Peyer's patch (tissue), 4 donors: ENCODE measurements at regions not wholly inside any gene's neighbourhood (a gene's known extent, or its start where the extent isn't known, plus 50 kb on each side); places are given as distances from the start of the nearest gene placed in this dataset.

Source experiments
- POLR2A ChIP-seq, 2 donors: fragments of 450-650 bp; IDR thresholded peaks; one replicate each; pipeline ENCODE4 v1.5.1; 2017; ENCODE audit warnings: antibody characterized with exemption in 2 of 2, mild to moderate bottlenecking in 2 of 2, moderate library complexity in 2 of 2
- TF ChIP-seq, protein P1 (sequence below), 6 experiments: fragments of 450-650 bp in 4 of 6; fragments of 200-600 bp in 2 of 6; sonication (generic) in 1 of 6; IDR thresholded peaks; one replicate each; pipeline ENCODE4 v1.5.1; 2017 to 2019; ENCODE audit warnings: antibody characterized with exemption in 6 of 6, mild to moderate bottlenecking in 3 of 6, moderate library complexity in 1 of 6

DNA sequence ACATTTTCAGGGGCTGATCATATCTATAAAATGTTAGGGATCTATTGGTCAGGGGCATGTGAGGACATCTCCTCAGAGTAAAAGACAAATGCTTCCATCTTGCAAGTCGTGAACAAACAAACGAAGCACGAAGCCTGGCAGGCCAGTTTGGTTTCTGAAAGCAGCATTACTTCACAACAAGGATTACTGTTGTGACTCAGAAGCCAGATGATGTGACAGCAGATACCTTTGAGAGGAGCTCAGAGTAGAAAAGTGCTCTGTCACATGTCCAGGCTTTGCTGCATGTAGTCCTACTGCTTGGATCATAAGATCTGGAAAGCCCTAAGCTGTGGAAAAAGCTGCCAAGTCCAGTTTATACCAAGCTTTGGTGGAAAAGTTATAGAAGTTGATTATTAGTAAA lies 1827.2 kb downstream of the ARAP2 start:
- TF ChIP-seq, protein P1, sequence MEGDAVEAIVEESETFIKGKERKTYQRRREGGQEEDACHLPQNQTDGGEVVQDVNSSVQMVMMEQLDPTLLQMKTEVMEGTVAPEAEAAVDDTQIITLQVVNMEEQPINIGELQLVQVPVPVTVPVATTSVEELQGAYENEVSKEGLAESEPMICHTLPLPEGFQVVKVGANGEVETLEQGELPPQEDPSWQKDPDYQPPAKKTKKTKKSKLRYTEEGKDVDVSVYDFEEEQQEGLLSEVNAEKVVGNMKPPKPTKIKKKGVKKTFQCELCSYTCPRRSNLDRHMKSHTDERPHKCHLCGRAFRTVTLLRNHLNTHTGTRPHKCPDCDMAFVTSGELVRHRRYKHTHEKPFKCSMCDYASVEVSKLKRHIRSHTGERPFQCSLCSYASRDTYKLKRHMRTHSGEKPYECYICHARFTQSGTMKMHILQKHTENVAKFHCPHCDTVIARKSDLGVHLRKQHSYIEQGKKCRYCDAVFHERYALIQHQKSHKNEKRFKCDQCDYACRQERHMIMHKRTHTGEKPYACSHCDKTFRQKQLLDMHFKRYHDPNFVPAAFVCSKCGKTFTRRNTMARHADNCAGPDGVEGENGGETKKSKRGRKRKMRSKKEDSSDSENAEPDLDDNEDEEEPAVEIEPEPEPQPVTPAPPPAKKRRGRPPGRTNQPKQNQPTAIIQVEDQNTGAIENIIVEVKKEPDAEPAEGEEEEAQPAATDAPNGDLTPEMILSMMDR (IDR thresholded peaks at IDR 0.05) = no peak
- no peak for TF ChIP-seq POLR2A (IDR thresholded peaks at IDR 0.05)
